Eye (tissue), 1 donor: ENCODE measurements at regions not wholly inside any gene's neighbourhood (a gene's known extent, or its start where the extent isn't known, plus 50 kb on each side); places are given as distances from the start of the nearest gene placed in this dataset.
A peak's percentile ranks its signal among the peaks of the same experiment; 100 is the strongest.
"Not testable (repeated sequence)": the region's sequence is repeated elsewhere in the genome, so short reads cannot be mapped to it uniquely, and the experiment has no call there.

Source experiments
- DNase-seq: peaks from one replicate; pipeline ENCODE4 v3.0.0-alpha.2; 2015

DNA sequence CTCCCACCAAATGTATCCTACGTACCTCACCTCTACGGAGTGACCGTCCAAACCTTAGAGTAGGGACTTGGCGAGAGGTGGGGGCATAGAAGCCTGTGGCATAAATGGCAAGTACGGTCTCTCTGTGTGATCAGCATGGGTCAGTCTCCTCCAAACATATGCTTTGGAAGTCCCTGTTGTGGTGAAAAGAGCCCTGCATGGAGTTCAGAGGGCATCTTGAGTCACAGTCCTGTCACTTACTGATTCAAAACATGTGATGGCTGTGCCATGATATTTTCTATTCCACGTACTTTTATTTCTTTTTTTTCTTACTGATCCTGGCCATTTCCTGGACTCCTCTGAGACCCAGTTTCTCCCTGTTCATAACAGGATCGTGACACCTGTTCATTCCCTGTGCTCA, 67.5 kb upstream of the CEP85L start:
- peak; percentile 29 for DNase-seq

GRCh38 chr6:118718297-118718696, 66.9 kb upstream of the CEP85L start:
- DNase-seq, result peak; percentile 88

DNA sequence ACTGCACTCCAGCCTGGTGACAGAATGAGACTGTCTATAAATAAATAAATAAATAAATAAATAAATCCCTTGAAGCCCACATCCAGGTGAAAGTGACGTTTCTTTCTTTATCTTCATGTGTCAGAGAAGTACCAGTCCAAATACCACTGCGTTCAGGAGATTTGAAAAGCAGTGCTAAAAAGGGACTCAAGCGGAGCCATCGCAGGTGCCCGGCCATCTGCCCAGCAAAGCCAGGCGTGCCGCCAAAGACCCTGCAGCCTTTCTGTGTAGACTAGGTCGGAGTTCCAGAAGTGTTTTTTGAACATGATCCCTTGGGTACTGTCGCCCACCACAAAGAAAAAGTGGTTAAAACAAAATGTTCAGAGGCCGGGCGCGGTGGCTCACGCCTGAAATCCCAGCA, 65.7 kb upstream of the CEP85L start:
- no peak for DNase-seq

DNA sequence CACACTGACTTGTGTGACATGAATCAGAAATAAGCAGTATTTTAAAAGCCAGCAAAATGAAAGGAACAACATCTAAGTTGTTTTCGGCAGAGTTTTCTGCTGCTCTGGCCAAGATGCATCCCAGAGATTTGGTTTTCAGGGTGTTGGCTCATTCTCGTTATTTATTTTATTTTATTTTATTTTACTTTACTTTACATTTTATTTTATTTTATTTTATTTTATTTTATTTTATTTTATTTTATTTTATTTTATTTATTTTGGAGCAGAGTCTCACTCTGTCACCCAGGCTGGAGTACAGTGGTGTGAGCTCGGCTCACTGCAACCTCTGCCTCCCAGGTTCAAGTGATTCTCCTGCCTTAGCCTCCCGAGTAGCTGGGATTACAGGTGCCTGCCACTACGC, 64.5 kb upstream of the CEP85L start:
- DNase-seq, result not testable (repeated sequence)

GRCh38 chr6:118715376-118715775, 64.0 kb upstream of the CEP85L start:
- DNase-seq, result no peak

- DNase-seq, result no peak
Observed at GRCh38 chr6:118714756-118715155, 63.4 kb upstream of the CEP85L start.

DNA sequence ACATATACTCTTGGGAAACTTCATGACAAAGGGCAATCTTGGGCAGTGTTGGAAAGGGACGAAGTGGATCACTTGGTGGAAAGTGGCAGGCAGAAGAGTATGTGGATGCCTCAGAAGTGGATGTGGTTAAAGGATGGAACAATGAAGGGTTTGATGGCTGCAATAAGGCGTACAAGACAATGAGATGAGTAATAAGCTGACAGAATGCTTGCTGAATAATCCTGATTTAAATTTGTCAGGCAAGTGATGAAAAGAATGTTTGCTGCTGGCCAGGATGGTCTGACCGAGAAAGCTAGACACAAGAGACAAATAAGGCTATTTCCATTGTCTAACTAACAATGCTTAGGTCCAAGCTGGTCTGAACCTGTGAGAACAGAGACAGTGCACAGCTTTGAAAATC, 61.6 kb upstream of the CEP85L start:
- no peak for DNase-seq

- no peak for DNase-seq
Observed at GRCh38 chr6:118710616-118711015, 59.2 kb upstream of the CEP85L start.

- no peak for DNase-seq
Observed at GRCh38 chr6:118709859-118710350, 58.5 kb upstream of the CEP85L start.

DNA sequence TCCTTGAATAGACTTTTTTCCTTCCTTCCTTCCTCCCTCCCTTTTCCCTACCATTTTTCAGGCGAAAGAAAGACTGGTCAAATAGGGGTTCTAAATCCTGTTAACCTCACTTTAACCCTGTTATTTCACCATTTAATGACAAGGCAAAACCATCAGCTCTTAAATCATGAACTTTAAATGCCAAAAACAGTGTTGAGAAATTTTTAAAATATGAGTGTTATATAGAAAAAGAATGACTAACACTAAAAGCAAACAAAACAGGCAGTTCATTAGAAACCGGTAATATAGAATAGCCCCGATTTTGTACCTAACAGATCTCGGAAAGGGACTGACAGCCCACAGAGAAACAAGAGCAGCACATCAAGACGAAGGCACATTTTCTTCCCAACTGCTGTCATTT, 57.4 kb upstream of the CEP85L start:
- no peak for DNase-seq

DNA sequence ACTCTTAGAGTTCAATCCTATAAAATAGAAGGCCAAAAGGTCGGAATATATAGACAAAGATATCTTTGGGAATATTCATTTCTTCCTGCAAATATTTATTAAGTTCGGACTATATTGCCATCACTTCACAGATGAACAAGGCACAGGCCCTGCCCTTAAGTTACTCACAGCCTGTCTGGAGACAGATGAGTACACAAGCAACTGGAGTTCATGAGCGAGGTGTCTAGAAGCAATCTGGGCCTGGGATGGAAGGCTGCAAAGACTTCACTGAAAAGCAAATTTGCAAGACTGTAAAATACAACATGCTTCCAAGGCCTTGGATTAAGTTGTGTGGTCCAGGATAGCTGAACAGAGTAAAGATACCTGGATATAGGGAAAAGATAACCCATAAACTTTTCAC, 56.7 kb upstream of the CEP85L start:
- no peak for DNase-seq

- no peak for DNase-seq
Observed at GRCh38 chr6:118706702-118707101, 55.3 kb upstream of the CEP85L start.

DNA sequence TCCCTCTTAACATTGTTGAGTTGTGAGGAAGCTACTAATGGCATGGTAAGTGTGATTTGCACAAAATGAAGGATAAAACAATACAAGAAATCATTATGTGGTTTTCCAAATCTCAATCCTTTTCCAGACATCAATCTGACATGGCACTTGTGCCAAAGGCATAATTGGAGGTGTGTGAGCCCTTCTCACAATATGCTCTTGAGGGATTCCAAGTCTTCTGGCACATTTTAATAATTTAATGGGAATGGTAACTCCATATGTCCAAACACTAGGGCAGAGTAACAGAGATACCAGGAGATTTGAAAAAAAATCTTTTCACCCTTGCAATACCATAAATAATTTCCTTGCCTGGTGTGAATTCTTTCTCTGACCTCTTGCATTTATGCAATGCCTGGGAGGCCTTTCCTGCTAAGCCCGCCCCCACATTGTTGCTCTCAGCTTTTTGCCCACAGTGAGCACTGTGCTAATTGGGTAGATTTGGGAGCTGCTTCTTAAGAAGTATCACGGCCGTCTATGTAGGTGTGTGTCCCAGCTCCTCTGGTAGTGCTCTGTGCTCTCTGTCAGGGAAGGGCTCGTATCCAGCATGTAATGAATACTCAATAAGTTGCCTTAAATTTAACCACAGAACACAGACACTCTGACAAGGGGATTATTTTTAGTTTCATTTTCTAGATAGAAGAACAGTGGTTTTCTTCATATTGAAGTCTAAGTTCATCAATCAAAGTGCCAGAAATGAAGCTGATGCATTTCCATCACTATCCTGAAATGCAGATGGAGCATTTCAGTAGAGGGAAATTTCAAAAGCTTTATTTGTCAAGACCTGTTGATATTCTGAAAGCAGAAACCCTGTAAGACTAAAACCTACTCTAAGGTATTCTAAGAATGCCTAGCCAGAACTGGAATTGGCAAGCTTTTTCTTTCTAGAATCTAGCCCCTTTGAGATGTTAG, 54.4 kb upstream of the CEP85L start:
- DNase-seq, result no peak

- no peak for DNase-seq
Observed at GRCh38 chr6:118704915-118705314, 53.5 kb upstream of the CEP85L start.

GRCh38 chr6:118701260-118701659, 49.9 kb upstream of the CEP85L start:
- not testable (repeated sequence) for DNase-seq
